NT2/D1 (cell line): ENCODE measurements at regions not wholly inside any gene's neighbourhood (a gene's known extent, or its start where the extent isn't known, plus 50 kb on each side); places are given as distances from the start of the nearest gene placed in this dataset.

Source experiments
- DNase-seq: peaks from one replicate; pipeline ENCODE4 v3.0.0-alpha.2; 2011; ENCODE audit warnings: low read depth, low spot score
- H3K27me3 ChIP-seq: 2 replicates; pipeline ENCODE4 v1.6.0; 2011; ENCODE audit warnings: mild to moderate bottlenecking; ENCODE audit not compliant: insufficient read length, insufficient read depth
- H3K36me3 ChIP-seq: 2 replicates; pipeline ENCODE4 v1.6.1; 2011; ENCODE audit warnings: mild to moderate bottlenecking, low read length, mixed read lengths; ENCODE audit not compliant: insufficient read depth, insufficient read length
- H3K4me1 ChIP-seq: 2 replicates; pipeline ENCODE4 v1.5.1; 2011; ENCODE audit not compliant: insufficient read depth, insufficient read length
- H3K4me3 ChIP-seq: 2 replicates; pipeline ENCODE4 v1.5.1; 2011; ENCODE audit warnings: low read depth; ENCODE audit not compliant: insufficient read length
- H3K9ac ChIP-seq: 2 replicates; pipeline ENCODE4 v1.6.0; 2011; ENCODE audit warnings: low read depth; ENCODE audit not compliant: insufficient read length
- H3K9me3 ChIP-seq: 2 replicates; pipeline ENCODE4 v1.5.1; 2011; ENCODE audit warnings: mild to moderate bottlenecking, low read length; ENCODE audit not compliant: insufficient read depth
- SUZ12 ChIP-seq: IDR thresholded peaks from 2 replicates; pipeline ENCODE4 v1.6.1; 2011; ENCODE audit not compliant: insufficient read length, insufficient read depth; ENCODE audit errors: extremely low read depth
- YY1 ChIP-seq: IDR thresholded peaks from 2 replicates; pipeline ENCODE4 v1.6.1; 2011; ENCODE audit not compliant: insufficient read length, insufficient read depth
- ZNF274 ChIP-seq: IDR thresholded peaks from 2 replicates; pipeline ENCODE4 v1.6.1; 2011; ENCODE audit warnings: mild to moderate bottlenecking, low read depth, low read length

DNA sequence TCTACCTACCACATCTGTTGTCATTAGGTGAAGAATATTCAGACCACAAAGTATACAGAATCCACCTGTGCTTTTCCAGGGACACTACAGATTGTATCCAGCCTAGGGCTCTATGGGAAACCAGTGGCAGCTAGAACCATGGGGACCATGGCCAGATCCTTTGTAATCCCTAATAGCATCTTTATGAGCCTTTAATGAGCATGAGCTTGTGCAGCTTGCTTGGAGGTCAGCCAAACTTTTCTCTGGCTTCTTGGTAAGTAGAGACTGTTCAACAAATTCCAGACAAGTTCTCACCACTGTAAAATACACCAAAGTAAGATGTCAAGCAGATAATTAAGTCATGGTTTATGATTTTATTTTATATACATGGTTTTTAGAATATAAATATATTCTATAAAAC is 301.6 kb upstream of the ADGRB3 start:
- TF ChIP-seq SUZ12 (no peak), ZNF274 (no peak), YY1 (no peak)
- no peaks in the 10 kb centered on the region for H3K27me3 ChIP-seq
- H3K9ac ChIP-seq, result no peak overlapping the region
- H3K36me3 ChIP-seq, result no peaks in the 10 kb centered on the region
- H3K4me3 ChIP-seq, result no peak overlapping the region
- H3K4me1 ChIP-seq, result no peaks in the 10 kb centered on the region
- no peaks in the 10 kb centered on the region for H3K9me3 ChIP-seq
- DNase-seq, result no peak

DNA sequence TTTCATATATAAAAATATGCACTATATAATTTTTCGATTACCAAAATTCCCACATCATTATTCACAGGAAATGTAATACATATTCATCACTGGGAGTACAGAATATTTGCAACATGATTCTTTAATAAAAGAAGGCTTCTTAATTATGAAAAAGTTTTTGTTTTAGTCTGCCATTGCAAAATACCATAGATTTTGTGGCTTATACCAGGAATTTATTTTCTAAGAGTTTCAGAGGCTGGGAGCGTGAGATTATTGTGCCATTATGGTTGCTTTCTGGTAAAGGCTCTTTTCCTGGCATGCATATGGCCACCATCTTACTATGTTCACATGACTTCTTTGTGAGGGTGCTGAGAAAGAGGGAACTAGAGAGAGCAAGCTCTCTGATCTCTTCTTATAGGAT is 306.9 kb upstream of the ADGRB3 start:
- no peak for TF ChIP-seq SUZ12
- TF ChIP-seq YY1, result no peak
- no peak for TF ChIP-seq ZNF274
- H3K9ac ChIP-seq, result no peak overlapping the region
- H3K4me3 ChIP-seq, result no peak overlapping the region
- H3K9me3 ChIP-seq, result no peaks in the 10 kb centered on the region
- no peaks in the 10 kb centered on the region for H3K27me3 ChIP-seq
- no peaks in the 10 kb centered on the region for H3K4me1 ChIP-seq
- H3K36me3 ChIP-seq, result no peaks in the 10 kb centered on the region
- DNase-seq, result no peak

GRCh38 chr6:68326762-68327161 is 308.3 kb upstream of the ADGRB3 start:
- no peak overlapping the region for H3K9ac ChIP-seq
- no peak for TF ChIP-seq YY1
- TF ChIP-seq SUZ12, result no peak
- TF ChIP-seq ZNF274, result no peak
- H3K27me3 ChIP-seq, result no peaks in the 10 kb centered on the region
- H3K4me3 ChIP-seq, result no peak overlapping the region
- no peaks in the 10 kb centered on the region for H3K36me3 ChIP-seq
- no peaks in the 10 kb centered on the region for H3K4me1 ChIP-seq
- H3K9me3 ChIP-seq, result no peaks in the 10 kb centered on the region
- DNase-seq, result no peak

GRCh38 chr6:68317366-68317765 is 317.7 kb upstream of the ADGRB3 start:
- no peaks in the 10 kb centered on the region for H3K9me3 ChIP-seq
- TF ChIP-seq YY1 (no peak), ZNF274 (no peak)
- no peak for DNase-seq
- no peak overlapping the region for H3K9ac ChIP-seq
- no peak overlapping the region for H3K4me3 ChIP-seq
- no peaks in the 10 kb centered on the region for H3K36me3 ChIP-seq
- no peaks in the 10 kb centered on the region for H3K27me3 ChIP-seq
- no peaks in the 10 kb centered on the region for H3K4me1 ChIP-seq

- no peak for DNase-seq
- Histone ChIP-seq H3K9me3 (no peaks in the 10 kb centered on the region), H3K9ac (no peak overlapping the region), H3K4me1 (no peaks in the 10 kb centered on the region), H3K27me3 (no peaks in the 10 kb centered on the region), H3K36me3 (no peaks in the 10 kb centered on the region), H3K4me3 (no peak overlapping the region)
- no peak for TF ChIP-seq YY1
- no peak for TF ChIP-seq SUZ12
- TF ChIP-seq ZNF274, result no peak
Observed at GRCh38 chr6:68313911-68314310, 321.2 kb upstream of the ADGRB3 start.

- Histone ChIP-seq H3K9ac (no peak overlapping the region), H3K9me3 (no peaks in the 10 kb centered on the region), H3K27me3 (no peaks in the 10 kb centered on the region), H3K36me3 (no peaks in the 10 kb centered on the region), H3K4me1 (no peaks in the 10 kb centered on the region), H3K4me3 (no peak overlapping the region)
- TF ChIP-seq ZNF274 (no peak), YY1 (no peak), SUZ12 (no peak)
- DNase-seq, result no peak
Observed at GRCh38 chr6:68307301-68307700, 327.8 kb upstream of the ADGRB3 start.

GRCh38 chr6:68296126-68296525 is 339.0 kb upstream of the ADGRB3 start:
- H3K9ac ChIP-seq, result no peak overlapping the region
- H3K4me1 ChIP-seq, result no peaks in the 10 kb centered on the region
- no peaks in the 10 kb centered on the region for H3K9me3 ChIP-seq
- TF ChIP-seq ZNF274, result no peak
- TF ChIP-seq YY1, result no peak
- TF ChIP-seq SUZ12, result no peak
- DNase-seq, result no peak
- H3K36me3 ChIP-seq, result no peaks in the 10 kb centered on the region
- no peak overlapping the region for H3K4me3 ChIP-seq
- H3K27me3 ChIP-seq, result no peaks in the 10 kb centered on the region

GRCh38 chr6:68282646-68283045 is 352.4 kb upstream of the ADGRB3 start:
- TF ChIP-seq ZNF274 (no peak), YY1 (no peak)
- Histone ChIP-seq H3K9ac (no peak overlapping the region), H3K9me3 (no peaks in the 10 kb centered on the region), H3K4me1 (no peaks in the 10 kb centered on the region), H3K36me3 (no peaks in the 10 kb centered on the region), H3K27me3 (no peaks in the 10 kb centered on the region), H3K4me3 (no peak overlapping the region)
- DNase-seq, result no peak
